ENCODE measurements at regions not wholly inside any gene's neighbourhood (a gene's known extent, or its start where the extent isn't known, plus 50 kb on each side); places are given as distances from the start of the nearest gene placed in this dataset.

GRCh38 chrY:26409329-26409712, 787.4 kb downstream of the CDY1 start:
- no peak for DNase-seq
